SW480 (cell line): ENCODE measurements at regions not wholly inside any gene's neighbourhood (a gene's known extent, or its start where the extent isn't known, plus 50 kb on each side); places are given as distances from the start of the nearest gene placed in this dataset.

Source experiments
- DNase-seq: peaks from one replicate; pipeline ENCODE4 v3.0.0-alpha.2; 2016; ENCODE audit warnings: low spot score

GRCh38 chr5:93107141-93107540 lies 473.9 kb downstream of the NR2F1-AS1 start:
- DNase-seq: no peak

GRCh38 chr5:93101661-93102060 lies 479.4 kb downstream of the NR2F1-AS1 start:
- DNase-seq: no peak

GRCh38 chr5:93100976-93101375 lies 480.0 kb downstream of the NR2F1-AS1 start:
- DNase-seq: no peak

GRCh38 chr5:93100428-93100827 lies 480.6 kb downstream of the NR2F1-AS1 start:
- no peak for DNase-seq

GRCh38 chr5:93099902-93100347 lies 481.1 kb downstream of the NR2F1-AS1 start:
- no peak for DNase-seq

GRCh38 chr5:93096561-93096960 lies 484.5 kb downstream of the NR2F1-AS1 start:
- DNase-seq: no peak

- peak; percentile 17 for DNase-seq
Measured at GRCh38 chr5:93092349-93093105, 488.5 kb downstream of the NR2F1-AS1 start.

- no peak for DNase-seq
Measured at GRCh38 chr5:93090698-93091097, 490.3 kb downstream of the NR2F1-AS1 start.

- DNase-seq: no peak
Measured at GRCh38 chr5:93088592-93089389, 492.2 kb downstream of the NR2F1-AS1 start.

GRCh38 chr5:93087326-93087725 lies 493.7 kb downstream of the NR2F1-AS1 start:
- no peak for DNase-seq

- DNase-seq: no peak
Measured at GRCh38 chr5:93082981-93083380, 498.0 kb downstream of the NR2F1-AS1 start.

- no peak for DNase-seq
Measured at GRCh38 chr5:93079046-93079445, 502.0 kb downstream of the NR2F1-AS1 start.

- DNase-seq: peak; percentile 42
Measured at GRCh38 chr5:93078082-93079038, 502.7 kb downstream of the NR2F1-AS1 start.

GRCh38 chr5:93076566-93076965 lies 504.5 kb downstream of the NR2F1-AS1 start:
- no peak for DNase-seq

GRCh38 chr5:93076096-93076495 lies 504.9 kb downstream of the NR2F1-AS1 start:
- DNase-seq: no peak

GRCh38 chr5:93073547-93073946 lies 507.5 kb downstream of the NR2F1-AS1 start:
- no peak for DNase-seq

GRCh38 chr5:93072831-93073459 lies 508.1 kb downstream of the NR2F1-AS1 start:
- DNase-seq: no peak

GRCh38 chr5:93071710-93072109 lies 509.3 kb downstream of the NR2F1-AS1 start:
- DNase-seq: no peak

GRCh38 chr5:93070938-93071337 lies 510.1 kb downstream of the NR2F1-AS1 start:
- DNase-seq: no peak

GRCh38 chr5:93069276-93069675 lies 511.7 kb downstream of the NR2F1-AS1 start:
- DNase-seq: no peak

- peak; percentile 2 for DNase-seq
Measured at GRCh38 chr5:93062548-93062947, 518.5 kb downstream of the NR2F1-AS1 start.

- DNase-seq: no peak
Measured at GRCh38 chr5:93058309-93058708, 522.7 kb downstream of the NR2F1-AS1 start.
